NB4 (cell line): ENCODE measurements at regions not wholly inside any gene's neighbourhood (a gene's known extent, or its start where the extent isn't known, plus 50 kb on each side); places are given as distances from the start of the nearest gene placed in this dataset.
"Not testable (repeated sequence)": the region's sequence is repeated elsewhere in the genome, so short reads cannot be mapped to it uniquely, and the experiment has no call there.

Source experiments
- POLR2A ChIP-seq: IDR thresholded peaks from 2 replicates; pipeline ENCODE4 v1.6.1; 2011; ENCODE audit warnings: mild to moderate bottlenecking; ENCODE audit not compliant: insufficient read length; ENCODE audit errors: extremely low read depth
- TF ChIP-seq, protein P1 (sequence below): IDR thresholded peaks from one replicate; pipeline ENCODE4 v1.5.1; 2012; ENCODE audit warnings: low read depth, low read length

DNA sequence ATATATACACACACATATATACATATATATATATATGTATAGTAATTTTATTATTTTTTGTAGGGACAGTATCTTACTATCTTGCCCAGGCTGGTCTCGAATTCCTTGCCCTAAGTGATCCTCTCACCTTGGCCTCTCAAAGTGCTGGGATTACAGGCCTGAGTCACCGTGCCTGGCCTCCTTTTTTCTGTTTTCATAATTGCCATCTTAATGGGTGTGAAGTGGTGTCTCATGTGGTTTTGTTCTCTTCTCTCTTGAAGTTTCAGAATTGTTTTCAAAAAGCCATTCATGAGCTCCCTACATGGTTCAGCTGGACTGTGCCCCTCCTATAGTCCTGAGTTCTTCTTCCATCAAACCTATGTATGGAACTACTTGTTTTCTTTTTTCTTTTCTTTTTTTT, 88.9 kb upstream of the CRYM start:
- TF ChIP-seq, protein P1, sequence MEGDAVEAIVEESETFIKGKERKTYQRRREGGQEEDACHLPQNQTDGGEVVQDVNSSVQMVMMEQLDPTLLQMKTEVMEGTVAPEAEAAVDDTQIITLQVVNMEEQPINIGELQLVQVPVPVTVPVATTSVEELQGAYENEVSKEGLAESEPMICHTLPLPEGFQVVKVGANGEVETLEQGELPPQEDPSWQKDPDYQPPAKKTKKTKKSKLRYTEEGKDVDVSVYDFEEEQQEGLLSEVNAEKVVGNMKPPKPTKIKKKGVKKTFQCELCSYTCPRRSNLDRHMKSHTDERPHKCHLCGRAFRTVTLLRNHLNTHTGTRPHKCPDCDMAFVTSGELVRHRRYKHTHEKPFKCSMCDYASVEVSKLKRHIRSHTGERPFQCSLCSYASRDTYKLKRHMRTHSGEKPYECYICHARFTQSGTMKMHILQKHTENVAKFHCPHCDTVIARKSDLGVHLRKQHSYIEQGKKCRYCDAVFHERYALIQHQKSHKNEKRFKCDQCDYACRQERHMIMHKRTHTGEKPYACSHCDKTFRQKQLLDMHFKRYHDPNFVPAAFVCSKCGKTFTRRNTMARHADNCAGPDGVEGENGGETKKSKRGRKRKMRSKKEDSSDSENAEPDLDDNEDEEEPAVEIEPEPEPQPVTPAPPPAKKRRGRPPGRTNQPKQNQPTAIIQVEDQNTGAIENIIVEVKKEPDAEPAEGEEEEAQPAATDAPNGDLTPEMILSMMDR = not testable (repeated sequence)
- TF ChIP-seq POLR2A = not testable (repeated sequence)
